ENCODE measurements at regions not wholly inside any gene's neighbourhood (a gene's known extent, or its start where the extent isn't known, plus 50 kb on each side); places are given as distances from the start of the nearest gene placed in this dataset.

DNA sequence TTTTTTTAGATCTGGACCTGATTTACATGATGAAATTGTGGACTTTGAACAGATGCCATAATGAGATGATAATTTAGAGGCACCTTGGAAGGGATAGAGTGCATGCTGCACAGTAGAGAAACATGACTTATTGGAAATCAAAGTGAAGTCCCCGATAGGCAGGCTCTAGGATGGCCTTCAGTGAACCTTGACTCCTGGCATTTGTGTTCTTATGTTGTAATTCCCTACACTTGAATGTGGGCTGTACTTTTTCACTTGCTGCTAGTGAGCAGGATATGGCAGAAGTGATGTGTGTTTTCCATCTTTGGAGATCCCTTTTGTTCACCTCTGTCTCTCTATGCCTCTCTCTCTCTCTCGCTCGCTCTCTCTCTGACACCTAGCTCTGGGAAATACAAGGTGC, 1614.6 kb downstream of the PCDH9 start:
- TF ChIP-seq, protein P1, sequence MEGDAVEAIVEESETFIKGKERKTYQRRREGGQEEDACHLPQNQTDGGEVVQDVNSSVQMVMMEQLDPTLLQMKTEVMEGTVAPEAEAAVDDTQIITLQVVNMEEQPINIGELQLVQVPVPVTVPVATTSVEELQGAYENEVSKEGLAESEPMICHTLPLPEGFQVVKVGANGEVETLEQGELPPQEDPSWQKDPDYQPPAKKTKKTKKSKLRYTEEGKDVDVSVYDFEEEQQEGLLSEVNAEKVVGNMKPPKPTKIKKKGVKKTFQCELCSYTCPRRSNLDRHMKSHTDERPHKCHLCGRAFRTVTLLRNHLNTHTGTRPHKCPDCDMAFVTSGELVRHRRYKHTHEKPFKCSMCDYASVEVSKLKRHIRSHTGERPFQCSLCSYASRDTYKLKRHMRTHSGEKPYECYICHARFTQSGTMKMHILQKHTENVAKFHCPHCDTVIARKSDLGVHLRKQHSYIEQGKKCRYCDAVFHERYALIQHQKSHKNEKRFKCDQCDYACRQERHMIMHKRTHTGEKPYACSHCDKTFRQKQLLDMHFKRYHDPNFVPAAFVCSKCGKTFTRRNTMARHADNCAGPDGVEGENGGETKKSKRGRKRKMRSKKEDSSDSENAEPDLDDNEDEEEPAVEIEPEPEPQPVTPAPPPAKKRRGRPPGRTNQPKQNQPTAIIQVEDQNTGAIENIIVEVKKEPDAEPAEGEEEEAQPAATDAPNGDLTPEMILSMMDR (IDR thresholded peaks at IDR 0.05; ENCODE audit: low read depth, low read length): no peak
- no peak overlapping the region for H3K4me3 ChIP-seq (ENCODE audit: low read depth, low read length)
- no peaks in the 10 kb centered on the region for H3K9me3 ChIP-seq (ENCODE audit: severe bottlenecking)

DNA sequence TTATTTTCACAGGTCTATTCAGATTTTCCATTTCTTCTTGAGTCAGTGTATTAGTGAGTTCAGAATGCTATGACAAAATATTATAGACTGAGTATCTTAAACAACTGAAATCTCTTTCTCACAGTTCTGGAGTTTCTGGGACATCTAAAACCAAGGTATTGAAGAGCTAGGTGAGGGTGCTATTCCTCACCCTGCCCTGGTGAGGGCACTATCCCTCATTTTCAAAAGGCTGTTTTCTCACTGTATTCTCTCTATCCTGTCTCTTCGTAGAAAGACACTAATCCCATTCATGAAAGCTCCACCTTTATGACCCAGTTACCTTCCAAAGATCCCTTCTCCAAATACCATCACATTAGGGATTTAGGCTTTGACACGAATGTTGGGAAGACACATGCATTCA, 1617.1 kb downstream of the PCDH9 start:
- TF ChIP-seq, protein P1 (IDR thresholded peaks at IDR 0.05; ENCODE audit: low read depth, low read length): peak; percentile 30; the same call in 1 of the 2 replicates
- Histone ChIP-seq H3K9me3 (ENCODE audit: severe bottlenecking) (no peaks in the 10 kb centered on the region), H3K27ac (no peak overlapping the region), H3K4me3 (ENCODE audit: low read depth, low read length) (no peak overlapping the region), H3K27me3 (ENCODE audit: insufficient read depth, low read depth, severe bottlenecking) (no peaks in the 10 kb centered on the region), H3K36me3 (no peaks in the 10 kb centered on the region)
- no peak for DNase-seq

More for the DNA sequence above, 1614.6 kb downstream of the PCDH9 start:
- no peak for DNase-seq
- Histone ChIP-seq H3K36me3 (no peaks in the 10 kb centered on the region), H3K27ac (no peak overlapping the region), H3K27me3 (ENCODE audit: insufficient read depth, low read depth, severe bottlenecking) (no peaks in the 10 kb centered on the region)

DNA sequence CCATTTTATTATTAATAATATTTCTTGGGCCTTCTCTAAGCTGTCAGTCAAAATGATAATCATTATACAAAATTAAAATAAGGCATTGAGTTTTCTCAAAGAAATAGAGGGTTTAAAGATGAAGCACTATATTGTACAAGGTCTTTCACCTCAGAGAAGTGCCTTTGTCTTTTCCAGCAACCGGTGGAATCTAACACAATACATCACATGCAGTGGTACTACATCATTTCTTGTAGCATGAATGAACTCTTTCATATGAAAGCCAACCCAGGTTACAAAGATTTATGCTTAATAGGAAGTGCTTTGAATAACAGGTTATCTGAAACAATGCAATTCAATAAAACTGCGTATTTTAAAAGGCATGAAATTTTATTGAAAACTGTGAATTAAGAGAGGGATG, 1620.8 kb downstream of the PCDH9 start:
- Histone ChIP-seq H3K4me3 (ENCODE audit: low read depth, low read length) (no peak overlapping the region), H3K27me3 (ENCODE audit: insufficient read depth, low read depth, severe bottlenecking) (no peaks in the 10 kb centered on the region), H3K27ac (no peak overlapping the region), H3K9me3 (ENCODE audit: severe bottlenecking) (no peaks in the 10 kb centered on the region), H3K36me3 (no peaks in the 10 kb centered on the region)
- TF ChIP-seq, protein P1 (IDR thresholded peaks at IDR 0.05; ENCODE audit: low read depth, low read length): no peak
- no peak for DNase-seq

DNA sequence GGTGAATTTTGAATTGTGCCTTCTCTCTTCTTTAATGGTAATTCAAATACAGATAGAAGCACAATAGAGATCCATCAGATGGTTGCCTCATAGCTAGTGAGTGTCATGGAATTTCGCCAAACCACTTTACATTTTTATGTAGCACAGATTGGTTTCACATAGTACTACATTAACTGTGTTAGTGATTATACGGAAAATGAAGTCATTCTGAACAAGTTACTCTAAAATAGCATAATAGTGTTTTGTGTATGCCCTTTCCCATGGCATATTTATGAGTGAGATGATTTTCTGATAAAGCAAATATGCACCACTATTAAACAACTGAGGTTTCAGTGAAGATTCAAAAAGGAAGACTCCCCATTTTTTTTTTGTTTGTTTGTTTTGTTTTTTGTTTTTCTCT, 1623.5 kb downstream of the PCDH9 start:
- Histone ChIP-seq H3K9me3 (ENCODE audit: severe bottlenecking) (no peaks in the 10 kb centered on the region), H3K27me3 (ENCODE audit: insufficient read depth, low read depth, severe bottlenecking) (no peaks in the 10 kb centered on the region), H3K27ac (no peak overlapping the region), H3K4me3 (ENCODE audit: low read depth, low read length) (no peak overlapping the region), H3K36me3 (no peaks in the 10 kb centered on the region)
- TF ChIP-seq, protein P1 (IDR thresholded peaks at IDR 0.05; ENCODE audit: low read depth, low read length): no peak
- DNase-seq: no peak

DNA sequence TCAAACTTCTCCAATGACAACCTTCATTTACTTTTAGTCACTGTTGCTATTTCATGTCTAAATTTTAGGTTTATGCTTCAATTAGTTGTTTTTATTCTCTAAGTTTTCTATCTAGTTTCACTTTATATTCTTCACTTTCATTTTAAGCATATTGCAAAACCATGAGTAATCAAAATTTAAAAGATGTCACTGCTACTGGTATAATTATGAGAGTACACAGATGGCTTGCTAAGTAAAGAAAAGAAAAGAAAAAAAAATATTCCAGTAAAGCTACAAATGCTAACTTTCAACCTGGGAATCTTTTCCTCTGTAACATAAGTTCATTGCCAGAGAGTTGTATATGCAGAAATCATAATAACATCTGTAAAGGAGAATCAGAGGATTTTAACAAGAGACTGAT, 1624.7 kb downstream of the PCDH9 start:
- Histone ChIP-seq H3K4me3 (ENCODE audit: low read depth, low read length) (no peak overlapping the region), H3K9me3 (ENCODE audit: severe bottlenecking) (no peaks in the 10 kb centered on the region), H3K36me3 (no peaks in the 10 kb centered on the region), H3K27ac (no peak overlapping the region), H3K27me3 (ENCODE audit: insufficient read depth, low read depth, severe bottlenecking) (no peaks in the 10 kb centered on the region)
- DNase-seq: no peak
- TF ChIP-seq, protein P1 (IDR thresholded peaks at IDR 0.05; ENCODE audit: low read depth, low read length): no peak

DNA sequence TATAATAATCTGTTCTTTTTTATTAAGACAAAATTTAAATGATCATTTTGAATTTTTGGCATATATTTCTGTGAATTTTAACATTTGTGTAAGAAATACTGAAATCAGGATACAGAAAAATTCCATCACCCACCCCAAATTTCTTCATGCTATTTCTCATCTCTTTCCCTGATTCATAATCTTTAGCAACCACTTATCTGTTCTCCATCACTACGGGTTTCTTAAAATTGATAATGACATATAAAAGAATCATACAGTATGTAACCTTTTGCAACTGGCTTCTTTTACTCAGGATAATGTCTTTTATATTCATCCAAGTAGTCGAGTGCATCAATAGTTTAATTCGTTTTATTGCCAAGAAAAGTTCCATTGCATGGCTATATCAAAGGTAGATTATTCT, 1627.0 kb downstream of the PCDH9 start:
- no peaks in the 10 kb centered on the region for H3K9me3 ChIP-seq (ENCODE audit: severe bottlenecking)
- no peak overlapping the region for H3K27ac ChIP-seq
- no peaks in the 10 kb centered on the region for H3K36me3 ChIP-seq
- H3K27me3 ChIP-seq (ENCODE audit: insufficient read depth, low read depth, severe bottlenecking): no peaks in the 10 kb centered on the region
- no peak for DNase-seq
- H3K4me3 ChIP-seq (ENCODE audit: low read depth, low read length): no peak overlapping the region
- TF ChIP-seq, protein P1 (IDR thresholded peaks at IDR 0.05; ENCODE audit: low read depth, low read length): no peak
